Glomerular visceral epithelial cell (primary cell): ENCODE measurements at regions not wholly inside any gene's neighbourhood (a gene's known extent, or its start where the extent isn't known, plus 50 kb on each side); places are given as distances from the start of the nearest gene placed in this dataset.
A peak's percentile ranks its signal among the peaks of the same experiment; 100 is the strongest.

Experiments used
- DNase-seq: peaks from one replicate; pipeline ENCODE4 v3.0.0-alpha.2; 2016; ENCODE audit errors: extremely low spot score

- DNase-seq: no peak
These were observed 318.5 kb downstream of the GRB14 start for GRCh38 chr2:164302786-164303185.

DNA sequence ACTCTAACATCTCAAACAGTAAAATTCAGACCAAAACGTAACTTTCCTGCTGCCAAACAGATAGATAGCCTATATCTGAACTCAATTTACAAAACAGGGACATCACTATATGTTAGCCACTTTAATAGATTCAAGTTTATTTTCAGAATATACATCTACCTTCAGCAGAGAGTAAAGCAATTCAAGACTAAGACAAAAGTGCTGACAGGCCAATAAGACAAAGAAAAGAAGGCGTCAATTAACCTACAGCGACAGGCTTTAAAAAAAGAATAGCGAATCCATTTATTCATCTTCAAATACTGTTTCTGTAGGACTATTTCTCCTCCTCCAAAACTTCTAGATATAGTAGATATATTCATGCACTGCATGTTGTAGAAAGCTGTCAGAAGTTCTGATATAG, 333.0 kb downstream of the GRB14 start:
- DNase-seq: no peak

- no peak for DNase-seq
These were observed 334.2 kb downstream of the GRB14 start for GRCh38 chr2:164287056-164287455.

DNA sequence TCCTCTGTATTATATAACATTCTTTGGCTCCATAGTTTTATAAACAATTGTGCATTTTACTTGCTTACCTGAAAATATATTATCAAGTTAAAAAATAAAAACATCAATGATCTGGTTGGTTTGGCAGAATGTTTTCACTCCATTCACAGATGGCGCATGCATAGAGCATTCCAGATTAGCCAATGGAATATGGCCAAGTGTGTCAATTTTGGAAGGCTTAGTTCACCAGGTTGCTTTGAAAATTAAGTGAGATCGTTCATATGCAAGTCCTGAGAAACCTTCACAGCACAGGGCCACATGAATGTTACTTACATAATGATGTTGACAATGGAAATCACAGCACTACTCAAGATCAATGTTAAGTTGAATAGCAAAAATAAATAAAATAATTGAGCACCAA, 335.7 kb downstream of the GRB14 start:
- no peak for DNase-seq

DNA sequence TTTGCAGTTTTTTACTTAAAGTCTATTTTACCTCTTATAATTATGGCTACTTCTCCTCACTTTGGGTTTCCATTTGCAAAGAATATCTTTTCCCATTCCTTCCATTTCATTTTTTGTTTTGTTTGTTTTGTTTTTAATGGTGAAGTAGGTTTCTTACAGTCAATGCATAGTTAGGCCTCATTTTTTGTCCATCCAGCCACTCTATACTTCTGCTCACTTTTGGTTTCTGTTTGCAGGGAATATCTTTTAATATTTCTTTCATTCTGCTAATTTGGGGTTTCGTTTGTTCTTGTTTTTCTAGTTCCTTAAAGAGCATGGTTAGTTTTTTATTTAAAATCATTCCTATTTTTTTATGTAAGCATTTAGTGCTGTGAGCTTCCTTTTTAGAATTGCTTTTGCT, 339.4 kb downstream of the GRB14 start:
- no peak for DNase-seq

DNA sequence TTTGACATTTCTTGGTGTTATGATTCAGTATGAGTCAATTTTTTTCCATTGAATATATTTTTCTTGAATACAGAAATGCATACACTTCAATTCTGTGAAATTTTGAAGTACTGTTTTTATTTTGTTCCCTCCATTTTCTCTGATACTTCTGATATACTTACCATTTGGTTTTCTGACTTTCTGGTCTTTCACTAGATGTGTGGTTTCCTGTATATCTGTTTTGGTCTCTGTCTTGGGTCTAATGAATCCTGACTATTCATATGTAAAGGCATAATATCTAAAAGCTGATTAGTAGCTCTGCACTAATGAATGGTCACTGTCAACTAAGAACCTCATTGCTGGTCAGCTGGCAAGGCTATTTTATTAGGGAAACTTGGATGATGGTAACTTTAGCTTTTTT, 345.6 kb downstream of the GRB14 start:
- DNase-seq: no peak

GRCh38 chr2:164260506-164260905, 360.8 kb downstream of the GRB14 start:
- no peak for DNase-seq

- DNase-seq: peak; percentile 20
These were observed 363.5 kb downstream of the GRB14 start for GRCh38 chr2:164257742-164258141.

GRCh38 chr2:164252568-164253287, 368.6 kb downstream of the GRB14 start:
- no peak for DNase-seq

- DNase-seq: no peak
These were observed 378.0 kb downstream of the GRB14 start for GRCh38 chr2:164243315-164243714.

DNA sequence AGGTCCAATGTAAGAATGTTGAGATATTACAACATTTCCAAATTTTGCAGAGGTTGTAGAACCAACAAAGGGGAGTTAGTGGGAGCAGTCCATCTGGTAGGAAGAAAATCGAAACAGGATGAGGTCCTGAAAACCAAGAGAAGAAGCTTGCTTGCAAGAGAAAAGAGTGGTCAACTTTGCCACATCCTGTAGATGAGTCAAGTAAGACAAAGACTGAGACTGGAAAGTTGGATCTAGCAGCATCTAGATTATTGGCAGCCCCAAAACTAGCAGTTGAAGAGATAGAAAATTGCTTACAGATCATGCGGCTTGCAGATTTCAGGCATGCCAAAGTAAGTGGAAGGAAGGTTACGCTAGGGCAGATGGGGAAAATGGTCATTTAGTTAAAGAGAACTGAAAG, 378.9 kb downstream of the GRB14 start:
- DNase-seq: no peak

- DNase-seq: no peak
These were observed 387.2 kb downstream of the GRB14 start for GRCh38 chr2:164234074-164234473.

GRCh38 chr2:164224007-164224406, 397.3 kb downstream of the GRB14 start:
- no peak for DNase-seq

- DNase-seq: no peak
These were observed 399.8 kb downstream of the GRB14 start for GRCh38 chr2:164221473-164221872.

DNA sequence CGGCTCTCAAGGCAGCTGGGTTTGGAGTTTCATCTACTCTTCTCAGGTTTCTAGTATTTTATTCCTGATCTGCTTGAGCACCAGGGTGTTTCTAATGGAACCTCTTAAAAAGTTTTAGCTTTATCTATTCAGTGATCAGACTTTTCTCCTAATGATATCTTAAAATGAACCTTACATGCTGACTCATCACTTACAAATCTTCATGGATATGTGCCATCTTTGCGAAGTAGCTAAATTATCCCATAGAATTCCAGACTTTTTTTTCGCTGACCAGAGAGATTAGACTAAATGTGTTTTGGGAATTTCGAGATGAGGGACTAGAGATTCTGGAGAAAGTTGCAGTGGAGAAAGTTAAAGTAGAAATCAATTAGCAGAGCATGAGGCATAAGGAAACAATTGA, 401.0 kb downstream of the GRB14 start:
- DNase-seq: no peak

DNA sequence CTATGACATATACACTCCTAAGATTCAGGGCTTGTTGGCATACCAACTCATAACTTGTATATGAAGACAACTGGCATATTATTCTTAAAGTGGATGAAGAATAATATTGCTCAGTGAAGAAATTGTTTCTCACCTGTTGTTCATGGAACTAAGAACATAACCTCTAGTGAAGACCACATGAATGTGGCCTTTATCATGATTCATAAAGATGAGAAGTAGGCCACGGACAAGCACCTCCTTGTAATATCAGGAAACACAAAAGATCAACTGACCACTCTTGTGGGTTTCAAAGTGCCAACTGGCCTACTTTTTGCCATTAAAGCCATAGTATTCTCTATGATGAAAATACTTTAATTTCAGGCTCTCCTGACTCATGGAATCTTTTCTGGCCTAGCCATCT, 407.4 kb downstream of the GRB14 start:
- no peak for DNase-seq

DNA sequence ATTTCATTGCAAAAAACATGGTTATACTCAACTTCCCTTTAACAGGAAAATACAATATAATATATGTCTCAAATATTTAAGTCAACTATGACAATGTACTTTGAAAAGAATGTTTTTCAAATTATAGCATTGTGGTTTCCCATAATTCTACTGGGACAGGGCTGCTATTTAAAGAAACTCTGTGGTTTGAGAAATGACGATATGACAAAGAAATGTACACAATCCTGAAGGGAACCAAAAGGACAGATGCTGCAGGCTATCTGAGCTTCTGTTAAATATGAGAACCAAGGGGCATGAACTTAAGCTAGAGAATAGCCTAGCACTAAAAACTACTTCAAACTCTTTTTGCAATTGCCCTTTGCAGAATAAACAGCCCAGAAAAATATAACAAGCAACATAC, 415.9 kb downstream of the GRB14 start:
- DNase-seq: peak; percentile 64

DNA sequence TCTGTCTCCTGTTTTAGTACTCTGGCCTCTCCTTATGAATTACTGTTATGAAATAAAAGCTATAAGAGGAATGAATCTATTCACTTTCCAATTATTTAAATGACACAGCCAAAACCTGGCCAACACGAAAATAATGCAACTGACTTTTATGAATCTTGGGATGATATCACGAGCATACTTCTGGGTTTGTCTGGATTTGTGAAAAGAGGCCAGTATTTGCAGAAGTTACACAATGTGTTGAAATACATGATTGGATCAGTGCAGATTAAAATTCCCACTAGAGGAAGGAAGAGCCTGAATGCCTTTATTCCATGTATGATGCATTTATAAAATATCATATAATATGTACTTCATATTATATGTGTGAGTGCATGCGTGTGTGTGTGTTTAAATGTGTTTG, 418.2 kb downstream of the GRB14 start:
- DNase-seq: no peak

DNA sequence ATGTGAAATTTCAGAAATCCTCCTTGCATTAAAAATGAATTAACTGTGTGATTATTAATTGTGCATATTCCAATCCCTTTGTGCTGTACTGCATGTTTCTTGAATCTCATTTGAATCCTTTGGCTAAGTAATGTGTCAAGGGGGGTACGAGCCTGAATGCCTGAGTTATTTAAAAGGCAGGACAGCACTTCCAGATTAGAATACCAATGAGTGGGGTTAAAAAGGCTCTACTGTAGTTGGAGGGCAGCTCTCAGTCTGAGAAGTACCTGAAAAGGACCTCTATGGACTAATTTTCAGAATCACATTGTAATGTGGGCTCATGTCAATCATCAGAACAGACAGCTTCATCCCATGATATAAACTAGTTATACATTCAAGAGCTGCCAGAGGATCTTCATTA, 423.0 kb downstream of the GRB14 start:
- no peak for DNase-seq

DNA sequence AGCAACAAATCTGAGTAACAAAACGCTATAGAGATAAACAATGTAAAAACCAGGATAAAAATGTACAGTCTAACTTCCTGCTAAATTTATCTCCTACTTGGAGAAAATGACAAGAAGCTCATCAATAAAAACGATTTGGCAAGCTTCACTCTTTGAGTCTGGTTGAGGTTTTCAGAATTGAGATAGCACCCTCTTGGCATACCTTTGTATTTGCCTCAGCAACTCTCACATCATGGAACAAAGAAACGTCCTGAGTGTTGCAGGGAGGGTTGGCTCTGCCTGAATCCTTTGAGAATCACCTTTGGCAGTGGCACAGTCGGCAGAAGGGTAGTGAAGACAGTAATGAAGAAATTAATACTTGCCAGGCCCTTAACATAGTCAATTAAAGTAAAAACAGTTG, 430.6 kb downstream of the GRB14 start:
- no peak for DNase-seq

GRCh38 chr2:164189851-164190250, 431.4 kb downstream of the GRB14 start:
- peak; percentile 8 for DNase-seq

DNA sequence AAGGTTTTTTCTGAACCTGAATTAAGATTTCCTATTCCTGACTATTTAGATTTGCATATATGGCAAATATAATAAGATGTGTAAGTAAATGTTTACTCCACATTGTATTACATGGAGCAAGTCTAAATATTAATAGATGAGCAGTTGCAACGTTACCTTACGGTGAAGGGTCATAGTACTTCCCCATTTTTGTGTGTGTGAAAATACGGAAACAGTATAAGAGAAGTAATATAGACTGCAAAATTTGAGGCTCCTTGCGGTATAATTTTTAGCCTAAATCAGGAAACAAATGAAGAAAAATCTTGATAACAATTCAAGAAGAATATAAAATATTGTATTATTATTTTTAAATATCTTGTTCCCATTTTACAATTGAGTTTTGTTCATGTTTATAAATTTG, 434.2 kb downstream of the GRB14 start:
- DNase-seq: no peak

- no peak for DNase-seq
These were observed 434.7 kb downstream of the GRB14 start for GRCh38 chr2:164186591-164186990.

- no peak for DNase-seq
These were observed 439.1 kb downstream of the GRB14 start for GRCh38 chr2:164182116-164182627.
